ENCODE measurements at regions not wholly inside any gene's neighbourhood (a gene's known extent, or its start where the extent isn't known, plus 50 kb on each side); places are given as distances from the start of the nearest gene placed in this dataset.

- DNase-seq (ENCODE audit: low read depth, low spot score), result no peak
Observed at GRCh38 chr20:63100926-63101699, 94.3 kb upstream of the BHLHE23 start.

- no peak for DNase-seq (ENCODE audit: low read depth, low spot score)
Observed at GRCh38 chr20:63100174-63100925, 93.6 kb upstream of the BHLHE23 start.

- no peak for DNase-seq (ENCODE audit: low read depth, low spot score)
Observed at GRCh38 chr20:63099456-63100173, 92.9 kb upstream of the BHLHE23 start.

- no peak for DNase-seq (ENCODE audit: low read depth, low spot score)
Observed at GRCh38 chr20:63098195-63098810, 91.5 kb upstream of the BHLHE23 start.

GRCh38 chr20:63097336-63097831 is 90.6 kb upstream of the BHLHE23 start:
- DNase-seq (ENCODE audit: low read depth, low spot score), result no peak

GRCh38 chr20:63096681-63097335 is 90.0 kb upstream of the BHLHE23 start:
- no peak for DNase-seq (ENCODE audit: low read depth, low spot score)

- no peak for DNase-seq (ENCODE audit: low read depth, low spot score)
Observed at GRCh38 chr20:63095718-63096654, 89.2 kb upstream of the BHLHE23 start.

- DNase-seq (ENCODE audit: low read depth, low spot score), result no peak
Observed at GRCh38 chr20:63094767-63095499, 88.2 kb upstream of the BHLHE23 start.

- DNase-seq (ENCODE audit: low read depth, low spot score), result no peak
Observed at GRCh38 chr20:63093966-63094766, 87.4 kb upstream of the BHLHE23 start.

- DNase-seq (ENCODE audit: low read depth, low spot score), result no peak
Observed at GRCh38 chr20:63092660-63093215, 86.0 kb upstream of the BHLHE23 start.

GRCh38 chr20:63091901-63092659 is 85.3 kb upstream of the BHLHE23 start:
- no peak for DNase-seq (ENCODE audit: low read depth, low spot score)

GRCh38 chr20:63090682-63091571 is 84.2 kb upstream of the BHLHE23 start:
- no peak for DNase-seq (ENCODE audit: low read depth, low spot score)

GRCh38 chr20:63090052-63090451 is 83.3 kb upstream of the BHLHE23 start:
- DNase-seq (ENCODE audit: low read depth, low spot score), result no peak

GRCh38 chr20:63089051-63089907 is 82.5 kb upstream of the BHLHE23 start:
- no peak for DNase-seq (ENCODE audit: low read depth, low spot score)

GRCh38 chr20:63087872-63088680 is 81.3 kb upstream of the BHLHE23 start:
- DNase-seq (ENCODE audit: low read depth, low spot score), result no peak
